ENCODE measurements at regions not wholly inside any gene's neighbourhood (a gene's known extent, or its start where the extent isn't known, plus 50 kb on each side); places are given as distances from the start of the nearest gene placed in this dataset.
A peak's percentile ranks its signal among the peaks of the same experiment; 100 is the strongest.

DNA sequence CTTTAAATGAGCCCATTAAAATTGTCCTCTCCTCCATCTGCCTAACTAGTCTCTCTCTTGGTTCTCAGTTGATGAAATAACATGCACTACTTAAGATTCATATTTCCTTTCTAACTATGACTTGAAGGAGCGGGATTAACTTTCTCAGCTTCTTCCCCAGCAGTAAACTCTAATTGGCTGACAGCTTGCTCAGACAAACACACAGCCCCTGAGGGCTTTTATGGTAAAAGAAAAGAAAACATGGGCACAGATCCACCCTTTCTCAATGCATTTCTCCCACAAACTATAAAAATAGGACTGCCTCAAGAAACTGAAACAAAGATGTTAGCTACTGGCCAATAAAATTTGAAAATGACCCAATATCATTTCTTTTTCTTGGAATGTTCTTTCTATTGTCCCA lies 703.1 kb downstream of the ADGRL2 start:
- ATAC-seq (no peak), DNase-seq (no peak), FAIRE-seq (no peak)
- Histone ChIP-seq H3K27ac (no peak overlapping the region), H3K36me3 (no peaks in the 10 kb centered on the region), H3K4me3 (no peak overlapping the region), H3K4me1 (no peaks in the 10 kb centered on the region), H3K27me3 (no peaks in the 10 kb centered on the region), H3K9me3 (no peaks in the 10 kb centered on the region)
- WGBS, 2 donors, result 88 to 98% methylated on average over 1 of the region's 1 CpG
- intact Hi-C loops (cut with DNase I), result no loop called here
- TF ChIP-seq, protein P1, sequence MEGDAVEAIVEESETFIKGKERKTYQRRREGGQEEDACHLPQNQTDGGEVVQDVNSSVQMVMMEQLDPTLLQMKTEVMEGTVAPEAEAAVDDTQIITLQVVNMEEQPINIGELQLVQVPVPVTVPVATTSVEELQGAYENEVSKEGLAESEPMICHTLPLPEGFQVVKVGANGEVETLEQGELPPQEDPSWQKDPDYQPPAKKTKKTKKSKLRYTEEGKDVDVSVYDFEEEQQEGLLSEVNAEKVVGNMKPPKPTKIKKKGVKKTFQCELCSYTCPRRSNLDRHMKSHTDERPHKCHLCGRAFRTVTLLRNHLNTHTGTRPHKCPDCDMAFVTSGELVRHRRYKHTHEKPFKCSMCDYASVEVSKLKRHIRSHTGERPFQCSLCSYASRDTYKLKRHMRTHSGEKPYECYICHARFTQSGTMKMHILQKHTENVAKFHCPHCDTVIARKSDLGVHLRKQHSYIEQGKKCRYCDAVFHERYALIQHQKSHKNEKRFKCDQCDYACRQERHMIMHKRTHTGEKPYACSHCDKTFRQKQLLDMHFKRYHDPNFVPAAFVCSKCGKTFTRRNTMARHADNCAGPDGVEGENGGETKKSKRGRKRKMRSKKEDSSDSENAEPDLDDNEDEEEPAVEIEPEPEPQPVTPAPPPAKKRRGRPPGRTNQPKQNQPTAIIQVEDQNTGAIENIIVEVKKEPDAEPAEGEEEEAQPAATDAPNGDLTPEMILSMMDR (IDR thresholded peaks at IDR 0.05), result no peak

DNA sequence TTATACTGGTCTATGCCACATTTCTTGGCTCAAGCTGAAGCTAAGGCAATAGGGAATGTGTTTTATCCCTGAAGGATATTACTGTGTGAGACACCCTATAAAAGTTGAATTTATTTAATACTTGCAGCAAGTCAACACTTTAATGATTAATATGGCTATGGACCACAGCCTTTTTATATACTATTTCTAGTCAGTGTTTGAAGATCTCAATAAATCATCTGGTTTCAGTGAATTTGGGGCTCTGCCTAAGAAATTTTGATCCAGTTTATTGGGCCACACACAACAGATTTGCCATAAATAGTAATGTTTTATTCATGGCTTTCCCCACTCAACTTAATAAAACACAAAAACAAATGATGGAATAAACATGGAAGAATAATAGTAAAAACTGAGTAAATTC lies 698.3 kb downstream of the ADGRL2 start:
- no peak for ATAC-seq
- FAIRE-seq, result no peak
- intact Hi-C loops (cut with DNase I), result no loop called here
- Histone ChIP-seq H3K4me3 (no peak overlapping the region), H3K27ac (no peak overlapping the region), H3K9me3 (no peaks in the 10 kb centered on the region), H3K27me3 (no peaks in the 10 kb centered on the region), H3K36me3 (no peaks in the 10 kb centered on the region), H3K4me1 (no peaks in the 10 kb centered on the region)
- TF ChIP-seq, protein P1 (IDR thresholded peaks at IDR 0.05), result no peak
- no peak for DNase-seq

DNA sequence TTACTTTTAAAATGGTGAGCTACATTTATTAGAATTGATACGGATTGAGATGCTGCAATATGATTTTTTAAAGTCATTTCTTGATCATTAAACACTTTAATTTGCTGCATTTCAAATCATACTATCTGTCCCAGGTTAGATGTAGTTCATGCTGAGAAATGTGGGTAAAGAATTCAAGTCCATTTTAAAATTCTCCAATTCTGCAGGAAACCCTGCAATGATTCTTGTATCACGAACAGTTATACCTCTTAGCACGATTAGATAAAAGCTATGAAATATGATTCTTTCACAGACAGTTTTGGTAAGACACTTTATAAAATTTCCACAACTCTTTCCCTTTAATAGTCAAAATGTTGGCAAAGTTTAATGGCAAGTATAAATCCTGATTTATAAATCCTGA lies 693.4 kb downstream of the ADGRL2 start:
- no peaks in the 10 kb centered on the region for H3K9me3 ChIP-seq
- intact Hi-C loops (cut with DNase I), result no loop called here
- H3K4me3 ChIP-seq, result no peak overlapping the region
- H3K4me1 ChIP-seq, result no peaks in the 10 kb centered on the region
- FAIRE-seq, result no peak
- WGBS, 2 donors, result 67 to 76% methylated on average over 3 of the region's 3 CpGs
- no peak for DNase-seq
- no peaks in the 10 kb centered on the region for H3K36me3 ChIP-seq
- no peak for ATAC-seq
- TF ChIP-seq, protein P1 (IDR thresholded peaks at IDR 0.05), result no peak
- no peaks in the 10 kb centered on the region for H3K27me3 ChIP-seq
- H3K27ac ChIP-seq, result no peak overlapping the region

DNA sequence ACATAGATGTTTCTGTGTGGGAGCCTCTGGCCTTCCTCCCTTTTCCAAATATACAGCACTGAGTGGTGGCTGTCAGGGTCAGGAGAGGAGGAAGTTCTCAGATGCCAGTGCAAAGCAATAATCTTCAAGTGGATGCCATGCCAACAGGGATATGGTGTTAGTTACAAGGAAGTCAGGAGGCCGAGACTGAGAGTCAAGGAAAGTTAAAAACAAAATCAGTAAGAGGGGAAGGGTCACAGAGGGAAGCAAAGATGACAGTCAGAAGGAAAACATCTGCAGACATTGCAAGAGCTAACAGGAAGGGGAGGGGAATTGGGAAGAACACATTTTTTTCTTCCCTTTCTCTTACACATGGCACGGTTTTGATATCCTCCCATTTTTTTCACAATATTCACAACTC lies 691.4 kb downstream of the ADGRL2 start:
- intact Hi-C loops (cut with DNase I), result no loop called here
- Histone ChIP-seq H3K36me3 (no peaks in the 10 kb centered on the region), H3K4me3 (no peak overlapping the region), H3K4me1 (no peaks in the 10 kb centered on the region), H3K9me3 (no peaks in the 10 kb centered on the region), H3K27me3 (no peaks in the 10 kb centered on the region), H3K27ac (no peak overlapping the region)
- TF ChIP-seq, protein P1 (IDR thresholded peaks at IDR 0.05), result no peak
- no peak for FAIRE-seq
- ATAC-seq, result peak in 1 of 4 donors; percentile 56
- DNase-seq, result no peak
- whole genome bisulfite sequencing, 2 donors, result 72 to 78% methylated on average over 2 of the region's 2 CpGs

DNA sequence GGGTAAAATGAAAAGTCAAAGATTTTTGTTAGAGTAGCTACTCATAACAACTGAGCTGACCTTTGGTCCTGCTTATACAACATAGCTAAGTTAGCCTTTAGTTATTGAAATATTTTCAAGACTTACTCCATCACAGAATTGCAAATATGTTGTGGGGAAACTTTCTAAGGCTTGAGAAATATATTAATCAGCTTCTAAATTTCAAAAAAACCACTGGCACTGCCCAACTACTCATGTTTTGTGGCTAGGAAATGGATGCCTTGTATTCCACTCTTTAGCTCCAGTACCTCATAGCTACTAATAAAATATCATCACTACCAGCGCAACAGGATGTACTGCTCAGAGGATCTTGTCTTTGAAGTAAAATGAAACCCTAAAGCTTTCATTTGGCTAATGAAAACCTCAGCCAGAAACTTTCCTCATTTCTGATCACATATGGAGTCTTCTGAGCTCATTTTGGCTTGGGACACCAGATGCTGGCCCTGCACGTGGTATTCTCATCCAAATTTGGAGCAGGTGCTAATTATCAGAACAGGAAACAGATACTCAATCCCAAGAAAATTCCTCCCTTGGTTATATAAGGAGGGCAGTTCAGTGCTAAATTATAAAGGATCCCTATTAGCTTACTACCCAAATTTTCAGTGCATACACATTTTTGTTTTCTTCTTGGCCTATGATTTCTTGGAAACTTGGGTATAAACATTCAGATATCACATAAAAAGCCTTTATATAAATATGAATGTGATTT lies 690.7 kb downstream of the ADGRL2 start:
- Histone ChIP-seq H3K27ac (no peak overlapping the region), H3K36me3 (no peaks in the 10 kb centered on the region), H3K4me1 (no peaks in the 10 kb centered on the region), H3K9me3 (no peaks in the 10 kb centered on the region), H3K4me3 (no peak overlapping the region), H3K27me3 (no peaks in the 10 kb centered on the region)
- no peak for DNase-seq
- TF ChIP-seq, protein P1 (IDR thresholded peaks at IDR 0.05), result no peak
- FAIRE-seq, result no peak
- WGBS, 2 donors, result 65 to 67% methylated on average over 2 of the region's 2 CpGs
- intact Hi-C loops (cut with DNase I), result no loop called here
- ATAC-seq, result no peak

Data from pancreas (tissue), 10 donors.